Activated B cell treated with CpG ODN at 0.5 μM for 24 hours (primary cell): ENCODE measurements at regions not wholly inside any gene's neighbourhood (a gene's known extent, or its start where the extent isn't known, plus 50 kb on each side); places are given as distances from the start of the nearest gene placed in this dataset.

Experiments
- ATAC-seq: fragments of 200-7000 bp; cut with Tn5 transposase; one replicate; pipeline ENCODE4 v1.10.0; 2021; ENCODE audit warnings: low read depth, mild to moderate bottlenecking, moderate library complexity
- CTCF ChIA-PET: fragments of 350-600 bp; sonication (Branson Sonifier 250); formaldehyde crosslinking; loops from one replicate; lab custom pipeline; 2021; ENCODE audit warnings: antibody characterized with exemption; lab: Charles Lee
- POLR2A ChIA-PET: fragments of 350-600 bp; sonication (Branson Sonifier 250); formaldehyde crosslinking; loops from one replicate; lab custom pipeline; 2021; ENCODE audit warnings: antibody characterized with exemption; lab: Charles Lee
- DNase-seq: peaks from one replicate; pipeline ENCODE4 v3.0.0; 2022
- H3K27ac Mint-ChIP-seq: one replicate; pipeline ENCODE4 v1.8.0; 2020; ENCODE audit warnings: mixed read lengths
- H3K27me3 Mint-ChIP-seq: one replicate; pipeline ENCODE4 v1.8.0; 2021; ENCODE audit warnings: mixed read lengths
- H3K36me3 Mint-ChIP-seq: one replicate; pipeline ENCODE4 v1.8.0; 2021; ENCODE audit warnings: low read depth, mixed read lengths
- H3K4me1 Mint-ChIP-seq: one replicate; pipeline ENCODE4 v1.8.0; 2021; ENCODE audit warnings: mixed read lengths
- H3K4me3 Mint-ChIP-seq: one replicate; pipeline ENCODE4 v1.8.0; 2020; ENCODE audit warnings: mild to moderate bottlenecking, mixed read lengths
- H3K9me3 Mint-ChIP-seq: one replicate; pipeline ENCODE4 v1.8.0; 2020; ENCODE audit warnings: mixed read lengths
- CTCF ChIP-seq: fragments of 200-600 bp; IDR thresholded peaks from one replicate; pipeline ENCODE4 v1.8.0; 2022; ENCODE audit warnings: antibody characterized with exemption, mild to moderate bottlenecking
- intact Hi-C: fragments of 100-400 bp; cut with micrococcal nuclease; formaldehyde crosslinking; loops from one replicate; pipeline ENCODE4 v1.15.1; 2024

GRCh38 chr21:16096988-16097387, 367.2 kb downstream of the USP25 start:
- Mint-ChIP-seq H3K27ac (no peak overlapping the region), H3K9me3 (no peaks in the 10 kb centered on the region), H3K36me3 (no peaks in the 10 kb centered on the region), H3K4me1 (no peaks in the 10 kb centered on the region), H3K27me3 (no peaks in the 10 kb centered on the region), H3K4me3 (no peak overlapping the region)
- intact Hi-C loops = no loop called here
- POLR2A ChIA-PET = no interaction called here
- DNase-seq (no peak), ATAC-seq (no peak)
- CTCF ChIA-PET = no interaction called here
- no peak for TF ChIP-seq CTCF

GRCh38 chr21:16102113-16102512, 372.3 kb downstream of the USP25 start:
- ATAC-seq = no peak
- TF ChIP-seq CTCF = no peak
- H3K4me1 Mint-ChIP-seq = no peaks in the 10 kb centered on the region
- no peaks in the 10 kb centered on the region for H3K36me3 Mint-ChIP-seq
- ChIA-PET POLR2A (no interaction called here), CTCF (no interaction called here)
- H3K27me3 Mint-ChIP-seq = no peaks in the 10 kb centered on the region
- DNase-seq = no peak
- no peak overlapping the region for H3K4me3 Mint-ChIP-seq
- H3K9me3 Mint-ChIP-seq = peaks cover 4% of the 10 kb centered on the region
- intact Hi-C loops = no loop called here
- H3K27ac Mint-ChIP-seq = no peak overlapping the region

GRCh38 chr21:16108561-16109075, 378.8 kb downstream of the USP25 start:
- peaks cover 8% of the 10 kb centered on the region for H3K9me3 Mint-ChIP-seq
- POLR2A ChIA-PET = no interaction called here
- H3K27me3 Mint-ChIP-seq = no peaks in the 10 kb centered on the region
- no peak for TF ChIP-seq CTCF
- intact Hi-C loops = no loop called here
- H3K4me3 Mint-ChIP-seq = no peak overlapping the region
- no peak for ATAC-seq
- DNase-seq = no peak
- H3K4me1 Mint-ChIP-seq = no peaks in the 10 kb centered on the region
- CTCF ChIA-PET = no interaction called here
- no peak overlapping the region for H3K27ac Mint-ChIP-seq
- H3K36me3 Mint-ChIP-seq = no peaks in the 10 kb centered on the region

GRCh38 chr21:16113052-16113715, 383.4 kb downstream of the USP25 start:
- no peak for TF ChIP-seq CTCF
- peaks cover 2% of the 10 kb centered on the region for H3K9me3 Mint-ChIP-seq
- no peaks in the 10 kb centered on the region for H3K27me3 Mint-ChIP-seq
- no peak overlapping the region for H3K4me3 Mint-ChIP-seq
- CTCF ChIA-PET = no interaction called here
- DNase-seq = no peak
- H3K27ac Mint-ChIP-seq = no peak overlapping the region
- H3K36me3 Mint-ChIP-seq = no peaks in the 10 kb centered on the region
- POLR2A ChIA-PET = no interaction called here
- ATAC-seq = no peak
- intact Hi-C loops = no loop called here
- no peaks in the 10 kb centered on the region for H3K4me1 Mint-ChIP-seq

GRCh38 chr21:16115461-16115860, 385.7 kb downstream of the USP25 start:
- intact Hi-C loops = no loop called here
- TF ChIP-seq CTCF = no peak
- POLR2A ChIA-PET = no interaction called here
- Mint-ChIP-seq H3K27me3 (no peaks in the 10 kb centered on the region), H3K36me3 (no peaks in the 10 kb centered on the region), H3K27ac (no peak overlapping the region), H3K4me1 (no peaks in the 10 kb centered on the region), H3K9me3 (peaks cover 2% of the 10 kb centered on the region), H3K4me3 (no peak overlapping the region)
- ATAC-seq = no peak
- CTCF ChIA-PET = no interaction called here
- no peak for DNase-seq
